Suppressor macrophage treated with lipopolysaccharide for 1 hour (primary cell): ENCODE measurements at regions not wholly inside any gene's neighbourhood (a gene's known extent, or its start where the extent isn't known, plus 50 kb on each side); places are given as distances from the start of the nearest gene placed in this dataset.
"Not testable (repeated sequence)": the region's sequence is repeated elsewhere in the genome, so short reads cannot be mapped to it uniquely, and the experiment has no call there.

Source experiments
- DNase-seq, 3 donors: peaks; one replicate each; pipeline ENCODE4 v3.0.0-alpha.2; 2020 to 2022

DNA sequence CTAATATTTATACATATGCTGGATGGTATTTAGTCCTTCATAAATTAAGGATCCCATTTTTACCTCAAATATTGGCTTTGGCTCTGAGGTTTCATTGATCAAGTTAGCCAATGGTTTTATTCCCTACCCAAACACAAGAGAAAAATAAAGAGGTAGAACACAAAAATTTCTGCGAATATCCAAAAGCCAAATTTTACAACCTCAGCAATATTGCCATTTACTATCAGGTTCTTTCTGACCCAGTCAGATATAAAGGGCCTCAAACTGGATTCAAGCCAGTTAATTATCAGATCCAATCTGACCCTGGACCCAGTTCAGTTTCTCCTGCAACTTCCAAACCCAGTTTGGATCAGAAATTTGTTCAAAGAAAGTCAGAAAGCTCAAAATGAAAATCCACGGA, 998.1 kb downstream of the SI start:
- DNase-seq, result no peak

DNA sequence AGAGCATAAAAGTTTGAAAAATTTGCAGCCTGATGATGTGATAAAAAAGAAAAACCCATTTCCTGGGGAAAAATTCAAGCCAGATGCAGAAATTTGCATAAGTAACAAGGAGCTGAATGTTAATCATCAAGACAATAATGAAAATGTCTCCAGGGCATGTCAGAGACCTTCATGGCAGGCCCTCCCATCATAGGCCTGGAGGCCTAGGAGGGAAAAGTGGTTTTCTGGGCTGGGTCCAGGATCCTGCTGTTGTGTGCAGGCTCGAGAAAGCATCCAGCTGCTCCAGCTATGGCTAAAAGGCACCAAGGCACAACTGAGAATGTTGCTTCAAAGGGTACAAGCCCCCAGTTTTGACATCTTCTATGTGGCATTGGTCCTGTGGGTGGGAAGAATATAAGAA, 1014.0 kb downstream of the SI start:
- DNase-seq, result no peak

DNA sequence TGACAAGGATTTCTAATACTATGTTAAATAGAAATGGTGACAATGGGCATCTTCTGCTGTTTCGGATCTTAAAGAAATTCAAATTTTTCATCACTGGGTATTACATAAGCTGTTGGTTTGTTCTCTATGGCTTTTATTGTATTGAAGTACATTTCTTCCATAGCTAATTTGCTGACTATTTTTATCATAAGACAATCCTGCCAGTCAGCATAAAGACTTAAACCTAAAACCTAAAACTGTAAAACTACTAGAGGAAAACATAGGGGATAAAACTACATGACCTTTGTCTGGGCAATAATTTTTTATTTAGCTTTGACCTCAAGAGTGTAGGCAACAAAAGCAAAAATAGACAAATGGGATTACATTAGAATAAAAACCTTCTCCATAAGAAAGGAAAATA, 1017.4 kb downstream of the SI start:
- DNase-seq, result no peak

DNA sequence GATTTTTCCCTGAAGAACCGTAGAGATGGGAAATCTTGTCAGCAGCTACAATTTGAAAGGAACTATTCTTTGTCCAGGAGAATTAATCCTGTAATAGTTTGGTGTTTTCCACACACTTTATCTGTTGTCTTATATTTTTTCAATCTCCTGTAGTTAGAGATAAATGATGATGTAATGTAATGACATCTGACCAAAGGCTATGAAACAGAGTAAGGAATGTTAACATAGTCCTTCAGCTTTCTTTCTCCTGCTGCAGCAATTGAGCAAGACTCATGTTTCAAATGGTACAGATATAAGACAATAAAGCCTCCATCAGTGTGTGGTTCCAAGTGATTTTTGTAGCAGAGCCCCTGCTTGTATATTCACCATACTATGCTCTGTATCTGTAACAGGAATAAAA, 1028.4 kb downstream of the SI start:
- no peak for DNase-seq

DNA sequence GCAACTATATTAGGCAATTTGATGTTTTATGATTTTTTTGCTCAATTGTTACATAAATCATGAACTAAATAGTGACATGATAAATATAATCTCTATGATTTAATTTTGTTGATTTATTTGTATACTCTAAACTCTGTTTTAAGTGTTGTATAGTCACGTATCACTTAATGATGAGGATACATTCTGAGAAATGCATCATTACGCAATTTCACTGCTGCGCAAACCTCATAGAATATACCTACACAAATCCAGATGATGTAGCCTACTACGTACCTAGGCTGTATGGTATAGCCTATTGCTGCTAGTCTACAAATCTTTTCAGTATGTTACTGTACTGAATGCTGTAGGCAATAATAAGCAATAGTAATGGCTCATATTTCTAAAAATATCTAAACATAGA, 1029.8 kb downstream of the SI start:
- no peak for DNase-seq

DNA sequence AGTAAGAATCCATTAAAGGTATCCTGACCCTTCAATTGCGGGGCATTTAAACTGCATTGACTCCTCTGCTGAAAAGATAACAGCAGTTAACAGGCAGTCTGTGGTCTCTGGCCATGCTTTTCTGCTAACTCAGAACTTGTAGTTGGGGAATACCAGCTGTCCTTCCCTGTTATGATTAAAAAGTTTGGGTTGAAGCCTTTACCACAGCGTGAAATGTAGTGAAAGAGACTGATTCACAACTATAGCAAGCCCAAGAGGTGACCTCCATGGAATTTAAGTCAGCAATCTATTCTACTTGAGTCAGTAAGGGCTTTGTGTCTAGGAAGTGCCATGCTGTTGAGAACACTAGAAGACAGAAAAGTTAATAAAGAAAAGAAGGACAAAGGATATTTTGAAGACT, 1037.3 kb downstream of the SI start:
- no peak for DNase-seq

DNA sequence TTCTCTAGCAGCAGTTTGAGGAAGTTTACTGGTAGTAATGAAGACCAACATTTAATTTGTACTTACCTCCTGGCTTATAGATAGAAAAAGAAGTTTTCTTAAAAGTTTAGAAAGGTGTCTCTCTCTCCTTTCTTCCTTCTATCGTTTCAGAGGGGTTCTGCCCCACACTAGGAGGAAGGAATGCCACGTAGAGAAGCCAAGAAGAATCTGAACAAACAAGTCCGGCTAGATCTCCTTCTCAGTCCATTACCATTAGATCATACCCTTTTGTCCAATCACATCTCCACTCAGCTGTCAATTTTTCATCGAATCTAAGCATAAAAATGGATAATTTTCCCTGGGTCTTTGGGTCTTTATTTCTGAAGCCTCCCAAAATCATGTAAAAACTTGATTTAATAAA, 1048.1 kb downstream of the SI start:
- no peak for DNase-seq

DNA sequence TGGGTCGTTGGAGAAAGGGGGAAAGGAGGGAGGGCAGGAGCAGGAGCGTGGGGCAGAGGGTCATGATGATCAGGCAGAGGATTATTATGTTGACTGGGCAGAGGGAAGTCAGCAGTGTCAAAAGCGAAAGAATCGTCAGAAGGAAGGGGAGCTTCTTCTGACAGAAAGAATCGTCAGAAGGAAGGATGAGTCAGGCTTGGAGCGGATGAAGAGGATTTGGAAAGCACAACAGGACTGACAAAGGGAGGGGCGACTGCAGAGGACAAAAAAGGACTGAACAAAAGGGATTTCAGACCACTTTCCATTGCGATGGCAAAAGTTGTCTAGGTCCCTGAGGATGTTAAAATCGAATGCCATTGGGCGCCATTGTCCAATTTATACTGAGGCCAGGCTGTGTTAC, 1053.5 kb downstream of the SI start:
- DNase-seq, result no peak

DNA sequence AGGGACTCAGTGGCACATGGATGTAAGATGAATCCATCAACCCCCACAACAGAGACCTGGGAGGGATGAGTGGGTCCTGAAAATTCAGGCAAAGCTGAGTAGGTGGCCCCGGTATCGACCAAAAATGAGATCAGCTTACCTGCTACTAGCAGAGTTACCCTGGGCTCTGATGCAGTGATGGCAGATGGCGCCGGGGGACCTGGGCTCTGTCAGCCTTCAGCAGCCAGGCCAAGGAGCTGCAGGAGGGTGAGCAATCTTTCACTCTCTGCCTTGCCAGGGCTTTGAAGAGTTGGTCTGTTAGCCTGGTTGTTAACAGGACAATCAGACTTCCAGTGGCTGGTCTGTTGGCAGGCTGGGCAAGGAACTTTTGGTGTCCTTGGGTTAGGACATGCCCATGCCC, 1054.8 kb downstream of the SI start:
- no peak for DNase-seq

DNA sequence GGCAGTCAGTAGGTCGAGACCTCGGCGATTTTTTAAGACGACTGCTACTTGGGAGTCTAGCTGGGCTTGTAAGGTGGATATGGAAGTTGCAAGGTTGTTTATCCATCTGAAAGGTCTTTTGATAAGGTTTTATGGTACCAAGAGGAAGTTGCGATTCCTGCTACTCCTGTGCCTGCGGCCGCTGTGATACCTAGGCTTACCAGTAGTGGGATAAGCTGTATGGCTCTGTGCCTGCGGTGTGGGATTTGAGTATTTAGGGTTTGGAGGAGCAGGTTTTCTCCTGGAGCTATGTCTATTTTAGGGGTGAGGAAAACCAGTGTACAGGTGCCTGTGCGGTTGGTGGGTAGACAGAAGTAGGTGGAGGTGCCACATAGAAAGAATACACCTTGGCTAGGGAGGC, 1059.8 kb downstream of the SI start:
- DNase-seq, result no peak

DNA sequence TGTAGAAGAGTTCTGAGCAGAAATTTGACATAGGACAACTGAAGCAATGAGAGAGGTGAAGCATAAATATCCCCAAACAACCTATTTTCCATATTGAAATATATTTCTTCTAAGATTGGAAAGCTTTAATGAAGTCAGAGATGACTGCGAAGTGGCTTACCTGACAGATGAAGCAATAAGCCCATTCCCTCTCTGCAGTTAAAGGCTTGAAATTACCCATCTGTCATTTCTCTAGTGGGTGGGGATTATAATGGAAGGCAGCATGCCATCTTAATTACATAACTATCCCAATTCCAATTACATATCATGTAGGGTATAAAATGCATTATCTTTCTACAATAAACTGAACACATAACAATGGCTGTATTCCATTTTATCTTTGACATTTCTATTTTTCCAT, 1070.5 kb downstream of the SI start:
- no peak for DNase-seq

DNA sequence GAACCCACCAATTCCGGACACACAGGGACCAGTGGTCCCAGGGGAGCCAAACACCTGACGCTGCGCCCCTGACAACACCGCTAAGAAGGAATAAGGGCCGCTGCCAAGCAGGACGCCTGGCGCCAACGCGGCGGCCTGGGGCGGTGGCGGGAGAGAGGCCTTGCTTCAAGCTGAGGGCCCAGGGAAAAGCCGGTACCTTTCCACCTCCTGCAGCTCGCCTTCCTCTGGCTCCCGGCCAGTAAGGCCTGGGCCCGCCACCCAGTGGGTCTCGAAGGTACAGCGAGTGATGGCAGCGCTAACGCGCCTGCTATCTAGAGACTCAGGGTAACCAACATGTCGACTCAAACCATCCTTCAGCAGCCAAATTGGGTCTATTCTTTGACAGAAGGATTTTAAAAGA, 1074.1 kb downstream of the SI start:
- no peak for DNase-seq

DNA sequence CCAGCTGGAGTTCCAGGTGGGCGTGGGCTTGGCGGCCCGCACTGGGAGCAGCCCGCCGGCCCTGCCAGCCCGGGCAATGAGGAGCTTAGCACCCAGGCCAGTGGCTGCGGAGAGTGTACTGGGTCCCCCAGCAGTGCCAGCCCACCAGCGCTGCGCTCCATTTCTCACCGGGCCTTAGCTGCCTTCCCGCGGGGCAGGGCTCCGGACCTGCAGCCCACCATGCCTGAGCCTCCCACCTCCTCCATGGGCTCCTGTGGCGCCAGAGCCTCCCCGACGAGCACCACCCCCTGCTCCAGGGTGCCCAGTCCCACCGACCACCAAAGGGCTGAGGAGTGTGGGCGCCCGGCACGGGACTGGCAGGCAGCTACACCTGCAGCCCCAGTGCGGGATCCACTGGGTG, 1075.3 kb downstream of the SI start:
- not testable (repeated sequence) for DNase-seq

DNA sequence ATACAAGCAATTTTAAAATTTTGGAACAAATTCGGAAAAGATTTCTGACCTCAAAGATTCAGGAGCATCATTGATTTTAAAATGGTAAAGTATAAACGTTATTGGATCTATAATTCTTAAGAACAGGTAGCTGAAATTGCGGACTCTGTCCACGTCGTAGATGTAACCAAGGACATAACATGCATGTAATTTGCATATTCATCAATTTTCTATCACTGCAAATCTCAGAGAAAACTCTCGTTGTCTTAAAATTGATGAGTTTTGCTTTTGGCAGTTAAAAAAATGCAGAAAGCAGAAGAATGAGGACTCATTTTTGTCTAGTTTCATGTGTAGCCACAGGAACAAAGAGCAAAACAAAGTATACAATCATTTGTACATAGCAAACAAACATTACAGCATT, 1094.4 kb downstream of the SI start:
- no peak for DNase-seq

DNA sequence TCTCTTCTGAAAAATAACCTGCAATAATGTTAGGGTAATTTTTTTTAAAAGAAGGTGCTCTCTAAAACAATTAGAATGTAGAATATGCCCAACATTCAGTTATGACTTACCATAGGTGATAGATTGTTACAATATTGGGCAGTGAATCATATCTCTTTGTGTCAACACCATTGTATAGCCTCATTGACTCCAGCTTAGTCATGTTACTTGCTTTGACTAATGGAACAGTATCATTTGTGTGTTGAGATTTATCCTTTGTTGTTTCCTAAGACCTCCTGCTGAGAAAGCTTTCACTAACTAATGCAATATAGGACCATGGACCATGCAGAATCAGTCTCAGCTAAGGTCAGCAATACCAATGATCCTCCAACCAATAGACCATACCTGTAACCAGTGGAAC, 1106.4 kb downstream of the SI start:
- no peak for DNase-seq

DNA sequence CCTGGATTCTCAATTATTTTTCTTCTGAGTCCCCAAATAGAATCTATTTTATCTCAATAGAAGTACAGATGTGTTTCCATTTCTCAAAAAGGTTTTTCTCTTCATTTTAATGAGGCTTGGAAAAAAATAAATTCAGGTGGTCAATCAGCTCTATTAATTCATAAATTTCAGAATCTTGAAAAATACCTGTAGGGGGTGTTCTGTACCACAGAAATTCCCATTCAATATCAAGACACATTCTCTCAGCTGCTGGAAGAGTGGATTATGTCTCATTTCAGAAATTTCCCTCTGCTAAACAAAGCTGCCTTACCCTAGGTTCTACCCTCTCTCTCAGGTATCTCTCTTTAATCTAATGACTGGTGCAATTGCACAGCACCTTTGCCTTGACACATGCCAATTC, 1121.2 kb downstream of the SI start:
- no peak for DNase-seq

DNA sequence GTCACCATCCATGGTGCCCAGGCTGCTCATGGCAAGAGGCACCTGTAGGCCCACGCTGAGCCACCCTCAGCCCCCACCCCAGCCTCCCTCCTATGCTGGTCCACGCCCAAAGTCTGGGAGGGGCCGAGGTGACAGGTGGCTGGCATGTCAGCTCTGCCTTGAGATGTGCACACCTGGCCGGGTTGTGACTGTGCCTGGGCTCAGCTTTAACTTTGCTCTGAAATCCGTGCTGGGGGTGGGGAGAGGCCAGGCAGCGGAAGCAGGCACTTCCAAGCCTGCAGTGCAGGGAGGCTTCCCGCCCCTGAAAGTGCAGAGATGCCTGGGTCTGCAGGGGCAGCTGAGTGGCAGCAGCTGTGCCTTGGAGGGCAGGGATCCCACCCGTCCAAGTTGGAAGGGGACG, 1124.8 kb downstream of the SI start:
- no peak for DNase-seq

DNA sequence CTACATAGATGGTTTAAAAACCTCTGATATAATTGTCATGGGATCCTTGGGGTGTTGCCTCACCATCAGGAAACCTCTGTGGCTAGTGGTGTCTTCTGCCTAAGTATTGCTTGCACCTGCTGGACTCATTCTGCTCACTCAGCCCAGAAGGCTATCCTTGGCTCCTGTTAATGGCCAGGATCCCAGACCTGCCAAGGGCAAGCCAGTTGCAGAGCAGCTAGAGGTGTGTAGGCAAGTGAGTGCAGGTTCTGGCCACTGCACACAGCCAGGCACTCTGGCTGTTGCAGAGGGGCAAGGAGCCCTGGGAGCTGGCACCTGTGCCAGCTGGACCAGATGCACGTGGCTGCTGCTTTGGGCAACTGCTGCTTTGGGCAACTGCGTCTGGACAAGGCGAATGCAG, 1125.8 kb downstream of the SI start:
- no peak for DNase-seq

DNA sequence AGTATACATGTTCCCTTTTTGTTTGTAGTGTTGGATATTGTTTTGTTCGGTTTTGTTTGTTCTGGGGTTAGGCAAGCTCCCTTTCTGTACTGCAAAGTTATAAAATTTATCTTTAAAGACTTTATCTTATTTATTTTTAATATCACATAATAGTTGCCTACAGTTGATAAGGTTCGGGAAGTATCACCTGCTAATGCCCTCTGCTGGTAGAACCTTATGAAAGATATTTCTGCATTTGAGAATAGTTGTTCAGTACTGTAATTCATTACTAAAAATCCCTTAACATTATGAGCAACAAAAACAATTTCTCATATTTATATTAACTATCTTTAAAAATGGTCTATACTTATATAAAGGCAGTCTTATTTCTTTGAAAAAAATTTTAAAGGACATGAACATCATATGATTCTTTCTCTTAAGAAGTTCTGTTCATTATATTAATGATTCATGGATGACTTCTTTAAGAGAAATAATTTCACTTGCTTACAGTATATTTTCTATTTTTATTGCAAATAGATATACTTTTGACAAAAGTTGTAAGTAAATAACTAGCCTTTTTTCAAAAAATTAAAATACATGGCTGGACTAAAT, 1126.8 kb downstream of the SI start:
- peak in 2 of 3 donors; percentile 1 to 3 for DNase-seq

DNA sequence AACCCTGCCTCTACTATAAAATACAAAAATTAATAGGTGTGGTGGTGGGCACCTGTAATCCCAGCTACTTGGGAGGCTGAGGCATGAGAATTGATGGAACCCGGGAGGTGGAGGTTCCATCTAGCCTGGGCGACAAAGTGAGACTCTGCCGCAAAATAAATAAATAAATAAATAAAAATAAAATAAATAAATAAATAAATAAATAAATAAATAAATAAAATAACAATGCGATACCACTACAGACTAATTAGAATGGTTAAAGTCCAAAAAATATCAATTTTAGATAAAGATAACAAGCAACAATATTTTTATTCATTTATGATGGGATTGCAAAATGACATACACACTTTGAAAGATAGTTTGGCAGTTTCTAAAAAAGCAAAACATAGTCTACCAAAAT, 1131.5 kb downstream of the SI start:
- DNase-seq, result no peak

DNA sequence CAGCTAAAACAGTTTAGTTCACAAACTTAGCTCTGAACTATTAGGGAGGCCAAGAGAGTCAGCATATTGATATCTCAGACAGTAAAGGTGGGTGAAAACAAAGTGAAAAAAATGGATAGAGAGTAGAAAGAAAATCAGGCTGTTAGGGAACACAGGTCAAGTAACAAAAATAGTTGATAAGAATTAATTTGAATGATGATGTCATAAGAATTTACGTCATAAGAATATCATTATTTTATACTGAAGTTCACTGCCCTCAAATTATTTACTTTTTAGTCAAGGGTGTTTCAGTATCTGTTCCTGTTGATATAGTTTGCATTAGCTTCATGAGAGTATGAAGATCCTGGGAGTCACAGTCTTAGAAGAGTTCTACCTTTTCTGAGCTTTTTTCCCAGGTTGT, 1134.6 kb downstream of the SI start:
- no peak for DNase-seq

DNA sequence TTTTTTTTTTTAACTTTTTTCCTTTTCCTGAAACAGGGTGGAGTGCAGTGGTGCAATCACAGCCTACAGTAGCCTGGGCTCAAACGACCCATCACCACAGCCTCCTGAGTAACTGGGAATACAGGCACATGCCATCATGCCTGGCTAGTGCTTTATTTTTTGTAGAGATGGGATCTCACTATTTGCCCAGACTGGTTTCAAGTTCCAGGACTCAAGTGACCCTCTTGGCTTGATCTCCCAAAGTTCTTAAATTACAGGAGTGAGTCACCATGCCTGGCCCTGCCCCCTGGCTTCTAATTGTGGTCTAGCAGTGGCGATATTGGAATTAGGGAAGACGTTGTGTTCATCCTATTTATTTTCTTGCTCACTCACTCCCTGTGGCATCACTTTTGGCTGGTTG, 1138.4 kb downstream of the SI start:
- no peak for DNase-seq

DNA sequence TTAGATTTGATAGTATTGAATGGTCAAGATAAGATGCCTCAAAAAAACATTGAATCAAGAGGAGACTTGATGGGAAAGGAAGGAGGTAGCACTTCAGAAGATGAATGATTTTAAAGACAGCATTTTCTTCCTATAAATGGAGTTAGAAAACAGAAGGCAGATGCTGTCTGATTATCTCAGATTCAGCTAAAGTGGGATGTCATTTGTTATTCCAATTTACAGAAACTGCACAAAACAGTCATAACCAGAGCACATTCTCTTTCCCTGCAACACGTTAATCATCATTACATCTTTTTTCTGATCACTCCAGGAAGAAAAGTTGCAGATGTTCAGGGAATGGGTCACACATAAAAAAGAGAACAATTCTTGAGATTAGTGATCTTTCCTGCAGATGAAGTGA, 1141.8 kb downstream of the SI start:
- no peak for DNase-seq

DNA sequence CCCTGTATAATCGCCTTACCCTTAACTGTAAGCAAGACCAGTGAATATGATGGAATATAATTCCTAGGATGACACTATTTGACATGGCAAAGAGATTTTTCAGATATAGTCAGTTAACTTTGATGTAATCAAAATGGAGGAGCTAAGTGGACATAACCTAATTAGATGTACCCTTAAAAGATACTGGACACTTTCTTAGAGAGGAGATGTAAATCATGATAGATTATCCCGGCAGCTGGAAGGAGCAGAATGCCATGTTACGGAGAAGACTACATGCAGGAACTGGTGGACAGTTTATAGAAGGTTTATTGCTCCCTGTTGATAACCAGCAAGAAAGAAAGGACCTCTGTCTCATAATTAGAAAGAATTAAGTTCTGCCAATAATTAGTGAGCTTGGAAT, 1142.9 kb downstream of the SI start:
- DNase-seq, result no peak

DNA sequence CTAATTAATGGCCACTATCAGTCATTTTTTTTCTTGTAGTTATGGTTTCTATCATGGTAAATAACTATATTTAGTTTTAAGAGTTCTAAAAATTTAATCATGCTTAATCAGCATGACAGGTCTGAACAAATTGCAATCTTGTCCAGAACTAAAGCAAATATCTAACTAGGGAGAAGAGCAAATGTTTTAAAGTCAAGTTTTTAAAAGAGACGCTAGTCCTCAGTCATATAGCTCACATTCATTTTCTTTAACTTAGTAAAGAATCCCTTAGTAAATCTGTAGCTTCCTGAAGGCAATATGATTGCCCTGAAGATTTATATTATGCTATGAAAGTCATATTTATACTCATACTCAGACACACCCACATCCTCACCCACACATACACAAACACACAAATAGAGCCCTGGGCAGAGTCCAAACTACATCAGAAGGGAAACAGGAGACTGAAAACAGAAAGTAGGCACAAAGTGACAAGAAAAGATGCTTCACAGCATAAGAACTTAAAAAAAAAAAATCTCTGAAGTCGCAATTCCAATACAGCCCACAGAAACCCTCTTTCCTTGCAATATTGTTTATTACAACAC, 1149.1 kb downstream of the SI start:
- no peak for DNase-seq

DNA sequence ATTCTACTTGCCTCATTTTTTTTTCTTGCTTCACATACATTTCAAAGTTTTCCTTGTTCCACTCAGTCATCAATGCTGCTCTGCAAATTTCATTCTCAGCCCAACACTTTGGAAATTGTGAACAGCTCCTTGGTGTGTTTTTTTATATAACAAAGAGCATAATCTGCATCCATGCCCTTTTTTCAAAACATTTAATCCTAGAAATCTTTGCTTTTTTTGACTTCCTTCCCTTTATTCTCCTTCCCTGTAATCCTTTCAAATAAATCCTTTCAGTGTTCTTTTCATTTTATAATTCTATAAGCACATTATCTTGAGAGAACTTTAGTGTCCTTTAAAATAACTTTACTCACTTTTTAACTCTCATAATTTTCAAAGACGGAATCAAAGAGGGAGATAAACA, 1150.8 kb downstream of the SI start:
- DNase-seq, result no peak
